ENCODE measurements at regions not wholly inside any gene's neighbourhood (a gene's known extent, or its start where the extent isn't known, plus 50 kb on each side); places are given as distances from the start of the nearest gene placed in this dataset.

DNA sequence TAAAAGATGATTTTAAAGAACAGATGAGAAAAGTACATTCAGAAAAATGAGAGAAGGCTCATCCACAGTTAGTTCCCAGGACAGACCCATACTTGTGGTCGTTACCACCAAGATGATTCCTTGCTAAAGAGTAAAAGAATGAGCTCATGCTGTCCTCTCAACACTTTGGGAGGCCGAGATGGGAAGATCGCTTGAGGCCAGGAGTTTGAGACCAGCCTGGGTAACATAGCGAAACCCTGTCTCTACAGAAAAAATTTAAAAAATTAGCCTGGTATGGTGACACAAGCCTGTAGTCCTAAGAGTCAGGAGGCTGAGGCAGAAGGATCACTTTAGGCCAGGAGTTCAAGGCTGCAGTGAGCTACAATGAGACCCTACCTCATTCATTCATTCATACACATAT lies 60.7 kb upstream of the CNEP1R1 start:
- ATAC-seq (ENCODE audit: low read depth) (no peak), DNase-seq (ENCODE audit: low spot score) (no peak)
- Histone ChIP-seq H3K27me3 (ENCODE audit: insufficient read depth, poor library complexity, severe bottlenecking) (no peaks in the 10 kb centered on the region), H3K4me1 (ENCODE audit: insufficient read depth, poor library complexity, severe bottlenecking) (peaks cover 10% of the 10 kb centered on the region), H3K27ac (ENCODE audit: poor library complexity, severe bottlenecking) (no peak overlapping the region), H3K9me3 (ENCODE audit: severe bottlenecking) (no peaks in the 10 kb centered on the region), H3K4me3 (ENCODE audit: severe bottlenecking) (no peak overlapping the region), H3K36me3 (ENCODE audit: low read depth) (no peaks in the 10 kb centered on the region)
- no peak for TF ChIP-seq CTCF (IDR thresholded peaks at IDR 0.05; ENCODE audit: poor library complexity, severe bottlenecking)

DNA sequence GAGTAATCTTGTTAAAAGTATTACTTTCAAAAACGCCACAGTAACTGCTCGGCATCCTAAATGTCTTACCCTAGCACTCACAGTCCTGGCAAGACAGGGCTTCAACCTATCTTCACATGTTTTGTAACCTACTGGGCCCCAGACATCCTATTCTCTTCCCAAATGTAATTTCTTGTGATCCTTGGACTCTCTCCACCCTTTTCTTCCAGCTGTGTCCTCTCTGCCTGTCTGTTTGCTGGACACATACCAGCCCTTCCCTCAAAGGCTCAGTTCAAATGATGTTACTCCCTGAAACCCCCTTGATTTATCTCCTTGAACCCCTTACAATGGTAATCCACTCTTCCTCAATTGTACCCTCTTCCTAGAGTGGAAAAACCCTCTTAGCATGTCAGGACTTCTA lies 60.1 kb upstream of the CNEP1R1 start:
- Histone ChIP-seq H3K27me3 (ENCODE audit: insufficient read depth, poor library complexity, severe bottlenecking) (peaks cover under 1% of the 10 kb centered on the region), H3K9me3 (ENCODE audit: severe bottlenecking) (no peaks in the 10 kb centered on the region), H3K27ac (ENCODE audit: poor library complexity, severe bottlenecking) (no peak overlapping the region), H3K4me3 (ENCODE audit: severe bottlenecking) (no peak overlapping the region), H3K4me1 (ENCODE audit: insufficient read depth, poor library complexity, severe bottlenecking) (peaks cover 10% of the 10 kb centered on the region), H3K36me3 (ENCODE audit: low read depth) (no peaks in the 10 kb centered on the region)
- no peak for TF ChIP-seq CTCF (IDR thresholded peaks at IDR 0.05; ENCODE audit: poor library complexity, severe bottlenecking)
- DNase-seq (ENCODE audit: low spot score) (no peak), ATAC-seq (ENCODE audit: low read depth) (no peak)

- Histone ChIP-seq H3K27ac (ENCODE audit: poor library complexity, severe bottlenecking) (no peak overlapping the region), H3K9me3 (ENCODE audit: severe bottlenecking) (no peaks in the 10 kb centered on the region), H3K27me3 (ENCODE audit: insufficient read depth, poor library complexity, severe bottlenecking) (peaks cover 2% of the 10 kb centered on the region), H3K36me3 (ENCODE audit: low read depth) (no peaks in the 10 kb centered on the region), H3K4me3 (ENCODE audit: severe bottlenecking) (no peak overlapping the region), H3K4me1 (ENCODE audit: insufficient read depth, poor library complexity, severe bottlenecking) (no peaks in the 10 kb centered on the region)
- ATAC-seq (ENCODE audit: low read depth) (no peak), DNase-seq (ENCODE audit: low spot score) (no peak)
- TF ChIP-seq CTCF (IDR thresholded peaks at IDR 0.05; ENCODE audit: poor library complexity, severe bottlenecking) = no peak
Observed at GRCh38 chr16:49967012-49967559, 57.9 kb upstream of the CNEP1R1 start.

DNA sequence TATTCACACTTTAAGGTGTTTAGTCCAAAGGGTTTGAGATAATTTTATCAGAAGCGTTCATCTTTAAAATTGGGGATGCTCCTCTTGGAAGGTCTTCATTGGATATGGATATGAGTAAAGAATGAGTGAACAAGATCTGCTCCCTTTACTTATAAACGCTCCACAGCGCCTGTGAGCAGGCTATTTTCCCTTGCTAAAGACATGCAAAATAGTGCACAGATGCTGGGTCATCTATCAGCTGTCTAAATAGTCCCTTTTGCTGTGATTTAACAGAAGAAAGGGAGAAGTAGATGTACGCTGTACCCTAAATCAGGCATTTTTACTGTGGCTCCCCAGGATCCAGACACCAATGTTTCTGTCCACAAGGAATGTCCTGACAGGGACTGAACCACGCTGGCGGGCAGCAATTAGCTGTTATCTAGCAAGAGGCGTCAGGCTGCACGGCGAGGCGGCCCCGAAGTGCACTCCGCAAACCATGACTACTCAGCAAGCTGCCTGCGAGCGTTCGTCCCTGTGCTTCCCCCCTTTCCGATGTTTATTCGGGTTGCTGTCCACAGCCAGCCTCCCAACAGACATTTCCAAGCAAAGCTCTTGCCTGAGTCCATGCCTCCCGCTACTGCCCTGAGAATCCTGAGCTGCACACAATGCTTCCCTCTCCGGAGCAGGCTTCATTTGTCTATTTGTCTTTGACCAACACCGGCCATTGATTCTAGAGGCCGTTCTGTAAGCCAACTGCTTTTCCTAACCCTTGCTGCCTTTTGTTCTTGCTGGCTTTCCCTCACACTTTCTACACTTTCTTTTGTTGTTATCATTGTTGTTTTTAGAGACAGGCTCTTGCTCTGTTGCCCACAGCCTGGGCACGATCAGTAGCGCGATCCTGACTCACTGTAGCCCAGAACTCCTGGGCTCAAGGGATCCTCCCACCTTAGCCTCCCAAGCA lies 55.7 kb upstream of the CNEP1R1 start:
- Histone ChIP-seq H3K36me3 (ENCODE audit: low read depth) (no peaks in the 10 kb centered on the region), H3K4me3 (ENCODE audit: severe bottlenecking) (no peak overlapping the region), H3K27me3 (ENCODE audit: insufficient read depth, poor library complexity, severe bottlenecking) (peaks cover 2% of the 10 kb centered on the region), H3K27ac (ENCODE audit: poor library complexity, severe bottlenecking) (no peak overlapping the region), H3K9me3 (ENCODE audit: severe bottlenecking) (no peaks in the 10 kb centered on the region), H3K4me1 (ENCODE audit: insufficient read depth, poor library complexity, severe bottlenecking) (no peaks in the 10 kb centered on the region)
- no peak for TF ChIP-seq CTCF (IDR thresholded peaks at IDR 0.05; ENCODE audit: poor library complexity, severe bottlenecking)
- DNase-seq (ENCODE audit: low spot score) (no peak), ATAC-seq (ENCODE audit: low read depth) (no peak)
